Fibroblast of lung (primary cell): ENCODE measurements at regions not wholly inside any gene's neighbourhood (a gene's known extent, or its start where the extent isn't known, plus 50 kb on each side); places are given as distances from the start of the nearest gene placed in this dataset.
"Not testable (repeated sequence)": the region's sequence is repeated elsewhere in the genome, so short reads cannot be mapped to it uniquely, and the experiment has no call there.

Source experiments
- DNase-seq, 2 donors: peaks; one replicate each; pipeline versions ENCODE4 v3.0.0 to v3.0.0-alpha.2; 2010; ENCODE audit warnings: low read depth in 2 of 2
- H2AFZ ChIP-seq: 2 replicates; pipeline ENCODE4 v1.5.1; 2012; ENCODE audit warnings: low read length, control low read depth, inconsistent platforms
- H3K27ac ChIP-seq: 2 replicates; pipeline ENCODE4 v1.5.1; 2011; ENCODE audit warnings: low read length, control low read depth; ENCODE audit not compliant: insufficient read depth
- H3K27me3 ChIP-seq: 2 replicates; pipeline ENCODE4 v1.5.1; 2011; ENCODE audit warnings: mild to moderate bottlenecking, low read length; ENCODE audit not compliant: control insufficient read depth, insufficient read depth
- H3K36me3 ChIP-seq: 2 replicates; pipeline ENCODE4 v1.5.1; 2011; ENCODE audit warnings: low read length; ENCODE audit not compliant: control insufficient read depth, insufficient read depth
- H3K4me1 ChIP-seq: 2 replicates; pipeline ENCODE4 v1.5.1; 2011; ENCODE audit warnings: low read length; ENCODE audit not compliant: control insufficient read depth, insufficient read depth; ENCODE audit errors: extremely low read depth
- H3K4me2 ChIP-seq: 2 replicates; pipeline ENCODE4 v1.5.1; 2011; ENCODE audit warnings: low read length, control low read depth; ENCODE audit not compliant: insufficient read depth; ENCODE audit errors: extremely low read depth
- H3K4me3 ChIP-seq, 4 experiments: fragments of 200-600 bp in 1 of 4; sonication (generic) in 1 of 4; replicated peaks in 1 of 4; 2 replicates each; pipeline ENCODE4 v1.5.1; 2011 to 2016; ENCODE audit warnings: low read length in 4 of 4, low read depth in 3 of 4, mild to moderate bottlenecking in 3 of 4, control low read depth in 2 of 4, inconsistent platforms in 1 of 4, mixed read lengths in 1 of 4; ENCODE audit not compliant: insufficient read depth in 1 of 4; ENCODE audit errors: control extremely low read depth in 1 of 4
- H3K79me2 ChIP-seq: 2 replicates; pipeline ENCODE4 v1.5.1; 2012; ENCODE audit warnings: mild to moderate bottlenecking, low read length, inconsistent platforms; ENCODE audit not compliant: control insufficient read depth, insufficient read depth
- H3K9ac ChIP-seq: 2 replicates; pipeline ENCODE4 v1.5.1; 2011; ENCODE audit warnings: mild to moderate bottlenecking, low read length, control low read depth; ENCODE audit not compliant: insufficient read depth
- H3K9me3 ChIP-seq: 2 replicates; pipeline ENCODE4 v1.5.1; 2012; ENCODE audit warnings: low read depth, low read length; ENCODE audit not compliant: control insufficient read depth, insufficient read depth
- H4K20me1 ChIP-seq: 2 replicates; pipeline ENCODE4 v1.5.1; 2011; ENCODE audit warnings: low read length; ENCODE audit not compliant: control insufficient read depth, insufficient read depth; ENCODE audit errors: extremely low read depth
- EZH2 ChIP-seq: IDR thresholded peaks from 2 replicates; pipeline ENCODE4 v1.5.1; 2012; ENCODE audit warnings: low read length, control low read depth, mild to moderate bottlenecking; ENCODE audit errors: missing control alignments
- TF ChIP-seq, protein P1 (sequence below), 2 donors: IDR thresholded peaks in 1 of 2; conservative IDR thresholded peaks in 1 of 2; 1 replicate in 1 of 2; 2 replicates in 1 of 2; pipeline ENCODE4 v1.5.1; 2011 to 2012; ENCODE audit warnings: low read length in 2 of 2, control low read depth in 1 of 2, inconsistent platforms in 1 of 2, low read depth in 1 of 2, mild to moderate bottlenecking in 1 of 2

DNA sequence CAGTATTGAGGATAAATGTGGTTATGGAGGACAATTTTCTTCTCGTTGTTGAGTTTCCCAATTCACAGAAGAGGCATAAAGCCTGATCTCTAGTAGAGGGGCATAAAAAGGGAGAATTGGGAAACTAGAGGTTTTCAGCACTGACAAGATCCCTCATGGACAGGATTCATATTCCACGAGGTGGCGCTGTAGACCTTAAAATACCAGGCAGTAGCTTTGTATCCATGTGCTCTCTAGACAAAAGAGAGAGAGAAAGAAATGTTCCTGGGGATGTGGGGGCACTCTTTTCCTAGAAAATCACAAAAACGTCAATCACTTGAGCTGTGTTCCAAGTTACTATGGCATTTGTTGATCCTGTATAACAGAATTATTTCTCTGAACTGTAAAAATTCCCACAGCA, 128.3 kb downstream of the MAGEE1 start:
- Histone ChIP-seq H3K27ac (no peak overlapping the region), H3K9ac (no peak overlapping the region), H3K27me3 (no peaks in the 10 kb centered on the region), H2AFZ (no peak overlapping the region), H3K4me2 (no peak overlapping the region), H3K79me2 (no peaks in the 10 kb centered on the region), H3K9me3 (no peaks in the 10 kb centered on the region), H4K20me1 (no peaks in the 10 kb centered on the region), H3K4me1 (no peaks in the 10 kb centered on the region), H3K36me3 (no peaks in the 10 kb centered on the region), H3K4me3 (no peak overlapping the region)
- no peak for TF ChIP-seq EZH2
- TF ChIP-seq, protein P1, sequence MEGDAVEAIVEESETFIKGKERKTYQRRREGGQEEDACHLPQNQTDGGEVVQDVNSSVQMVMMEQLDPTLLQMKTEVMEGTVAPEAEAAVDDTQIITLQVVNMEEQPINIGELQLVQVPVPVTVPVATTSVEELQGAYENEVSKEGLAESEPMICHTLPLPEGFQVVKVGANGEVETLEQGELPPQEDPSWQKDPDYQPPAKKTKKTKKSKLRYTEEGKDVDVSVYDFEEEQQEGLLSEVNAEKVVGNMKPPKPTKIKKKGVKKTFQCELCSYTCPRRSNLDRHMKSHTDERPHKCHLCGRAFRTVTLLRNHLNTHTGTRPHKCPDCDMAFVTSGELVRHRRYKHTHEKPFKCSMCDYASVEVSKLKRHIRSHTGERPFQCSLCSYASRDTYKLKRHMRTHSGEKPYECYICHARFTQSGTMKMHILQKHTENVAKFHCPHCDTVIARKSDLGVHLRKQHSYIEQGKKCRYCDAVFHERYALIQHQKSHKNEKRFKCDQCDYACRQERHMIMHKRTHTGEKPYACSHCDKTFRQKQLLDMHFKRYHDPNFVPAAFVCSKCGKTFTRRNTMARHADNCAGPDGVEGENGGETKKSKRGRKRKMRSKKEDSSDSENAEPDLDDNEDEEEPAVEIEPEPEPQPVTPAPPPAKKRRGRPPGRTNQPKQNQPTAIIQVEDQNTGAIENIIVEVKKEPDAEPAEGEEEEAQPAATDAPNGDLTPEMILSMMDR (conservative IDR thresholded peaks at IDR 0.05 in 1 of 2, IDR thresholded peaks at IDR 0.05 in 1 of 2; ENCODE audit: low read depth in 1 of 2, low read length in 2 of 2) = no peak
- DNase-seq = peak; percentile 7 to 22

DNA sequence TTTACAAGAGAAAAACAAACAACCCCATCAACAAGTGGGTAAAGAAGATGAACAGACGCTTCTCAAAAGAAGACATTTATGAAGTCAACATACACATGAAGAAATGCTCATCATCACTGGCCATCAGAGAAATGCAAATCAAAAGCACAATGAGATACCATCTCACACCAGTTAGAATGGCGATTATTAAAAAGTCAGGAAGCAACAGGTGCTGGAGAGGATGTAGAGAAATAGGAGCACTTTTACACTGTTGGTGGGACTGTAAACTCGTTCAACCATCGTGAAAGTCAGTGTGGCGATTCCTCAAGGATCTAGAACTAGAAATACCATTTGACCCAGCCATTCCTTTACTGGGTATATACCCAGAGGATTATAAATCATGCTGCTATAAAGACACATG, 137.3 kb downstream of the MAGEE1 start:
- not testable (repeated sequence) for H3K9ac ChIP-seq, H3K27me3 ChIP-seq, H4K20me1 ChIP-seq, H3K36me3 ChIP-seq, DNase-seq, H2AFZ ChIP-seq, H3K4me2 ChIP-seq, H3K9me3 ChIP-seq, H3K4me1 ChIP-seq, H3K4me3 ChIP-seq, H3K79me2 ChIP-seq, H3K27ac ChIP-seq

DNA sequence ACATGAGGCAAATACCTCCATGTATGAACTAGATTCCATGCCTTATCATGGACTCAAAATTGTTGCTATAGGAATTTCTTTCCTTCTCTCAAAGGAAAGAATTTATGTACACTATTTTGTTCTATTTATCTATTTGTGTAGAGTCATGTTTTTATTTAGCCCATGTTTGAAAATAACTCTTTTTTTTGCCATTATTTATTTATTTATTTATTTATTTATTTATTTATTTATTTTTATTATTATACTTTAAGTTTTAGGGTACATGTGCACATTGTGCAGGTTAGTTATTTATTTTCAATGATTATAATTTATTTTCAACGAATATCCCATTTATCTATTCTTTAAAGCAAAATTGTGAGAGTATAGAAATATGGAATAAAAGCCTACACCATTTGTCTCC, 177.9 kb downstream of the MAGEE1 start:
- Histone ChIP-seq H3K4me1 (no peaks in the 10 kb centered on the region), H3K36me3 (no peaks in the 10 kb centered on the region), H3K27ac (no peak overlapping the region), H3K4me3 (no peak overlapping the region), H3K4me2 (no peak overlapping the region), H3K27me3 (no peaks in the 10 kb centered on the region), H3K9me3 (no peaks in the 10 kb centered on the region), H2AFZ (no peak overlapping the region), H3K79me2 (no peaks in the 10 kb centered on the region), H4K20me1 (no peaks in the 10 kb centered on the region), H3K9ac (no peak overlapping the region)
- TF ChIP-seq, protein P1 (conservative IDR thresholded peaks at IDR 0.05 in 1 of 2, IDR thresholded peaks at IDR 0.05 in 1 of 2; ENCODE audit: low read depth in 1 of 2, low read length in 2 of 2) = no peak
- TF ChIP-seq EZH2 = no peak
- DNase-seq = no peak

DNA sequence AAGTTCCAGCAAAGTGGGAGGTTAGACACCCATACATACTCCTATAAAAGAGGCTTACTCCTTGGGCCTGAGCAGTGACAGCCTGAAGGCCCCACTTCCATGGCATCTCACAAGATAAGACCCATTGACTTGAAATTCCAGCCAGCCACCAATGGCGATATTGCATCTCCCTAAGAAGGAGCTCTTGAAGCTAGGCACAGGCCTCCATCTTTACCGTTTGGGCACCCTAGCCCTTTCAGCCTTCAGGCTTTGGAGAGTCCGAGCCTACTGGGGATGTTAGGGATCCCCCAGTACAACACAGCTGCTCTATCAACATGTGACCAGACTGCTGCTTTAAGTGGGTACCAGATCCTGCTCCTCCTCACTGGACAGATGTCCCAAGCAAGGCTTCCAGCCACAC, 189.5 kb downstream of the MAGEE1 start:
- Histone ChIP-seq H3K9me3 (no peaks in the 10 kb centered on the region), H3K79me2 (no peaks in the 10 kb centered on the region), H4K20me1 (no peaks in the 10 kb centered on the region), H3K27me3 (no peaks in the 10 kb centered on the region), H3K36me3 (no peaks in the 10 kb centered on the region), H3K9ac (no peak overlapping the region), H2AFZ (no peak overlapping the region), H3K27ac (no peak overlapping the region), H3K4me1 (no peaks in the 10 kb centered on the region), H3K4me2 (no peak overlapping the region), H3K4me3 (no peak overlapping the region)
- TF ChIP-seq EZH2 = no peak
- DNase-seq = no peak
